ENCODE measurements at regions not wholly inside any gene's neighbourhood (a gene's known extent, or its start where the extent isn't known, plus 50 kb on each side); places are given as distances from the start of the nearest gene placed in this dataset.

DNA sequence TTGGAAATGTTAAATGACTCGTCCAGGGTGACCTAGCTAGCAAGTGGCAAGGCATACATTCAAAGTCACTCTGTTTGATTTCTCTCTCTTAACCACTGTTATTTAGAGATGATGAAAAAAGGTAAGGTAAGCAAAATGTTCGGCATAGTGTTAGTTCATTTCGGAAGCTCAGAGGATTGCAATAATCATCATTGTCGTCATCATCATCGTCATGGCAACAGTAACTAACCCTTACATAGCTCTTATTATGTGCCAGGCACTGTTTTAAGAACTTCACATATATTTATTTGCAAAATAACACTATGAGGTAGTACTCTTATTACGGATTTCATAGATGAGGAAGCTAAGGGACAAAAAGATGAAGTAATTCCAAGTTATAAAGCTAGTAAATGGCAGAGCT is 292.7 kb upstream of the CXCR4 start:
- no peaks in the 10 kb centered on the region for H3K9me3 ChIP-seq (ENCODE audit: control insufficient read depth in 2 of 2, low read length in 2 of 2)
- H3K36me3 ChIP-seq (ENCODE audit: control insufficient read depth in 2 of 2, insufficient read depth in 2 of 2, low read length in 2 of 2), result no peaks in the 10 kb centered on the region
- H3K4me1 ChIP-seq (ENCODE audit: control insufficient read depth, insufficient read depth, low read length), result no peaks in the 10 kb centered on the region
- no peak overlapping the region for H3K27ac ChIP-seq (ENCODE audit: low read length)
- no peak overlapping the region for H3K9ac ChIP-seq (ENCODE audit: low read length in 2 of 2)
- H3K27me3 ChIP-seq (ENCODE audit: control insufficient read depth in 1 of 2, insufficient read depth in 2 of 2, low read length in 2 of 2), result peaks cover 2 to 5% of the 10 kb centered on the region in 2 donors
- H3K4me3 ChIP-seq (ENCODE audit: low read length in 2 of 2), result no peak overlapping the region

DNA sequence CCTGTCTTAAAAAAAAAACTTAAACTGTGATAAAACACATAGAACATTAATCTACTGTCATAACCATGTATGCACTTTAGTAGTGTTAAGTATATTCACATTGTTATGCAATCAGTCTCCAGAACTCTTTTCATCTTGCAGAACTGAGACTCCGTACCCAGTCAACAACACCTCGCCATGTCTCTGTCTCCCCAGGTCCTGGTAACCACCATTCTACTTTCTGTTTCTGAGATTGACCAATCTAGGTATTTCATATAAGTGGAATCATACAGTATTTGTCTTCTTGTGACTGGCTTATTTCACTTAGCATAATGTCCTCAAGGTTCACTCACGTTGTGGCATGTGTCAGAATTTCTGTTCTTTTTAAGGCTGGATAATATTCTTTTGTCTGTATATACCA is 290.8 kb upstream of the CXCR4 start:
- Histone ChIP-seq H3K27me3 (ENCODE audit: control insufficient read depth in 1 of 2, insufficient read depth in 2 of 2, low read length in 2 of 2) (peaks cover 2 to 8% of the 10 kb centered on the region in 2 donors), H3K27ac (ENCODE audit: low read length) (no peak overlapping the region), H3K9ac (ENCODE audit: low read length in 2 of 2) (no peak overlapping the region), H3K36me3 (ENCODE audit: control insufficient read depth in 2 of 2, insufficient read depth in 2 of 2, low read length in 2 of 2) (no peaks in the 10 kb centered on the region), H3K4me1 (ENCODE audit: control insufficient read depth, insufficient read depth, low read length) (no peaks in the 10 kb centered on the region), H3K9me3 (ENCODE audit: control insufficient read depth in 2 of 2, low read length in 2 of 2) (no peaks in the 10 kb centered on the region), H3K4me3 (ENCODE audit: low read length in 2 of 2) (no peak overlapping the region)

DNA sequence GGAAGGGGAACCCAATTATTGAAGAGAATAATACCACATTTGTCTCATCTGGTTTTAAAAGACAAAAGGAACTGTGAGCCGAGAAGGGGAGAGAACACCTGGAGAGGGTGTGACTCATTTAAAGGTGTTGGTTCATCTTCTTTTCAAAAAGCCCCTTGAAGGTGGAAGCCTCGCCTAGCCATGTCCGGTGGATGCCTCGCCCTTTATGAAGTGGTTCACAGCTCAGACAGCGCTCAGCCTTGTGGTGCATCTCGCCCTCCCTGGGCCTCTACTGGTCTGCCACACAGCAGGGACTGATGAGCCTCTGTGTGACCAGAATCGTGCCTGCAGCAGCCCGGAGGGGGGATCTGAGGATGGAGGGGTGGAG is 290.0 kb upstream of the CXCR4 start:
- Histone ChIP-seq H3K27ac (ENCODE audit: low read length) (no peak overlapping the region), H3K9ac (ENCODE audit: low read length in 2 of 2) (no peak overlapping the region), H3K4me3 (ENCODE audit: low read length in 2 of 2) (no peak overlapping the region), H3K4me1 (ENCODE audit: control insufficient read depth, insufficient read depth, low read length) (no peaks in the 10 kb centered on the region), H3K9me3 (ENCODE audit: control insufficient read depth in 2 of 2, low read length in 2 of 2) (no peaks in the 10 kb centered on the region), H3K36me3 (ENCODE audit: control insufficient read depth in 2 of 2, insufficient read depth in 2 of 2, low read length in 2 of 2) (no peaks in the 10 kb centered on the region), H3K27me3 (ENCODE audit: control insufficient read depth in 1 of 2, insufficient read depth in 2 of 2, low read length in 2 of 2) (peaks cover 2 to 8% of the 10 kb centered on the region in 2 donors)

DNA sequence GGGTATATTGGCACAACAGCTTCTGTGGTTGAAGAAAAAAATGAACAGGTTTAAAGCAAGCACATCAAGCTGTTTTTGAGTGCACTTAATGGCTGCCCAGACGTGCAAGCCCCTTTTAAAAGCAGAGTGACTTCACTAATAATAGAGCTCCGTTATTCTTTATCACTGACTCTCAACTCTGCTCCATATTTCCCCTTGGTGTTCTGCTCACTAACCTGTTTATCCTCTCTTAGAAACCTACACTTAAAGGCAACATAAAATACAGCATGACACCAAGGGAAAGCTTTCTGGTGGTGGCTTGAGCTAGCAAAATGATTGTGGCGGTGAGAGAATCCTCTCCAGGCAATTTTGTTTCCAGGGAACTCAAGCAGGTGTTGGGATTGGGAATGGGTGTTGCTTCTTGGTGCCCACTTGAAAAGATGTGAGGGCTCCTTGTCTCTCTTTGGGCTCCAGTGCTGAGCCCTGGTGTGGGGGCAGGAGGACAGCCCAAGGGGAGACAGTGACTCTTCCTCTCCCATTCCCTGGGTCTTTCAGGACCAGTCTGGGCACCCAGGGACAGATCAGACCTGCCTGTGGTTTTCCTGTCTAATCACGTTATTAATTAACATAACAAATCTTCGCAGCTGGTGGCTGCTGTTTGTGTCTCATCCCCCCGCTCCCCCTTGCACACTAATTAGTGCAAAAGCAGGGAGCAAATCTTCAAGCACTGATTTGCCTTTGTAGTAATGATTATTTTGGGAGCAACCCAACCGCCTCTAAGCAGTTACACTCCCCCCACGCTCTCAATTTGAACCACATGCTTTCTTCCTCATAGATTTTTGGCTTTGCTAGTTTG is 289.4 kb upstream of the CXCR4 start:
- no peak overlapping the region for H3K4me3 ChIP-seq (ENCODE audit: low read length in 2 of 2)
- no peaks in the 10 kb centered on the region for H3K9me3 ChIP-seq (ENCODE audit: control insufficient read depth in 2 of 2, low read length in 2 of 2)
- no peak overlapping the region for H3K9ac ChIP-seq (ENCODE audit: low read length in 2 of 2)

DNA sequence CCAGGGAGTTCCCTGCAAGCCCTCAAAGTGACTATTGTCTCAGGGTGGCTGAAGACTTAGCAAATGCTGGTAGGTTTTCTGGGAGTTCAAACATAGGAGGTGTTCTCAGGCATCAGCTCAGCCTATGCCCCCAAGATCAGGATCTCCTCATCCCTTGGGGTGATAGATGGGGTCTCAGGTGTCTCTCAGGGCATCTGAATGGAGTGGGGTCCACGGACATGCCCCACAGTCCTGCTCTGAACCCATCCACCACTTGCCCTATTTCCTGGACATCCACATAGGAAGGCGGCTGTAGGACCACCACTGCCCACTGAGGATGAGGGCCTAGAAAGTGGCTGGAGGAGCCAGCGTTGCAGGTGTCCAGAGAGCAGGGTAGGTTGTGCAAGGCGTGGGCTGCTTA is 287.0 kb upstream of the CXCR4 start:
- no peaks in the 10 kb centered on the region for H3K36me3 ChIP-seq (ENCODE audit: control insufficient read depth in 2 of 2, insufficient read depth in 2 of 2, low read length in 2 of 2)
- no peaks in the 10 kb centered on the region for H3K4me1 ChIP-seq (ENCODE audit: control insufficient read depth, insufficient read depth, low read length)
- H3K27ac ChIP-seq (ENCODE audit: low read length), result no peak overlapping the region
- peaks cover 2 to 11% of the 10 kb centered on the region in 2 donors for H3K27me3 ChIP-seq (ENCODE audit: control insufficient read depth in 1 of 2, insufficient read depth in 2 of 2, low read length in 2 of 2)
- H3K9ac ChIP-seq (ENCODE audit: low read length in 2 of 2), result no peak overlapping the region
- no peak overlapping the region for H3K4me3 ChIP-seq (ENCODE audit: low read length in 2 of 2)
- no peaks in the 10 kb centered on the region for H3K9me3 ChIP-seq (ENCODE audit: control insufficient read depth in 2 of 2, low read length in 2 of 2)

More for the DNA sequence above, 289.4 kb upstream of the CXCR4 start:
- Histone ChIP-seq H3K27ac (ENCODE audit: low read length) (no peak overlapping the region), H3K4me1 (ENCODE audit: control insufficient read depth, insufficient read depth, low read length) (no peaks in the 10 kb centered on the region), H3K36me3 (ENCODE audit: control insufficient read depth in 2 of 2, insufficient read depth in 2 of 2, low read length in 2 of 2) (no peaks in the 10 kb centered on the region), H3K27me3 (ENCODE audit: control insufficient read depth in 1 of 2, insufficient read depth in 2 of 2, low read length in 2 of 2) (peaks cover 2 to 8% of the 10 kb centered on the region in 2 donors)

DNA sequence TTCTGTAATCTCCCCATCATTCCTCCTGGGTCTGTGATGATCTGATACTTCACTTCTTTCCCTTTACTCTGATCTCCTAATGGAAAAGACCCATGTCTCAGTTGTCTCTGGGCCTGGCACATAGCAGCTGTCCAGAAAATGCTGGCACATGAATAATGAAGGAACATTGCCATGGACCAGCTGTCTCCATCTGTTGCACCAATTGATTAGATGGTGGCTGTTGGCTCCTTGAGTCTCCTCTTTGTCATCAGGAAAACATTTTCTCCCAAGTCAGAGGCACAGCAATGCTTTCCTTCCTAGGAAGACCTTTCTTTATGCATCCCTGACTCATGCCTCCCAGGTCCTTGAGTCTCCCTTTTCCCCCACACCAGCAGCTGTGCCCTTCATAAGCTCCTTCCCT is 286.2 kb upstream of the CXCR4 start:
- peaks cover 2 to 11% of the 10 kb centered on the region in 2 donors for H3K27me3 ChIP-seq (ENCODE audit: control insufficient read depth in 1 of 2, insufficient read depth in 2 of 2, low read length in 2 of 2)
- H3K9me3 ChIP-seq (ENCODE audit: control insufficient read depth in 2 of 2, low read length in 2 of 2), result no peaks in the 10 kb centered on the region
- H3K36me3 ChIP-seq (ENCODE audit: control insufficient read depth in 2 of 2, insufficient read depth in 2 of 2, low read length in 2 of 2), result no peaks in the 10 kb centered on the region
- H3K4me3 ChIP-seq (ENCODE audit: low read length in 2 of 2), result no peak overlapping the region
- H3K4me1 ChIP-seq (ENCODE audit: control insufficient read depth, insufficient read depth, low read length), result no peaks in the 10 kb centered on the region
- no peak overlapping the region for H3K27ac ChIP-seq (ENCODE audit: low read length)
- H3K9ac ChIP-seq (ENCODE audit: low read length in 2 of 2), result no peak overlapping the region

DNA sequence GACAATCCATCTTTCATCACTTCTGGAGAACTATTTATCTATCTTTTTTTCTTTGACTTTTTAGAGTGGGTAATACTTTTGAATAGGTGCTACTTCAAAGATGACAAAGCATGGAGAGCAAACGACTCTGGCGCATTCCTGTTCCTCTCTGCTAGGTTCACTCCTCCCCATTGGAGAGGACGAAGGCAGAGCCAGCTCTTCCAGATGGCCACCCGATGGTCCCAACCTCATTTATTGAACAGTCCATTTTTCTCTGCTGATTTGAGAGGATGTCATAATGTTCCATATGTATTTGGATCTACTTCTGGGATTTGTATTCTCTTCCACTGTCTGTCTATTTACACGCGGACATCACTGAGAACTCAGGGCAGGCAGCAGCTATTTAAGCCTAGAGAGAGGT is 284.3 kb upstream of the CXCR4 start:
- H3K27me3 ChIP-seq (ENCODE audit: control insufficient read depth in 1 of 2, insufficient read depth in 2 of 2, low read length in 2 of 2), result peaks cover 2 to 11% of the 10 kb centered on the region in 2 donors

DNA sequence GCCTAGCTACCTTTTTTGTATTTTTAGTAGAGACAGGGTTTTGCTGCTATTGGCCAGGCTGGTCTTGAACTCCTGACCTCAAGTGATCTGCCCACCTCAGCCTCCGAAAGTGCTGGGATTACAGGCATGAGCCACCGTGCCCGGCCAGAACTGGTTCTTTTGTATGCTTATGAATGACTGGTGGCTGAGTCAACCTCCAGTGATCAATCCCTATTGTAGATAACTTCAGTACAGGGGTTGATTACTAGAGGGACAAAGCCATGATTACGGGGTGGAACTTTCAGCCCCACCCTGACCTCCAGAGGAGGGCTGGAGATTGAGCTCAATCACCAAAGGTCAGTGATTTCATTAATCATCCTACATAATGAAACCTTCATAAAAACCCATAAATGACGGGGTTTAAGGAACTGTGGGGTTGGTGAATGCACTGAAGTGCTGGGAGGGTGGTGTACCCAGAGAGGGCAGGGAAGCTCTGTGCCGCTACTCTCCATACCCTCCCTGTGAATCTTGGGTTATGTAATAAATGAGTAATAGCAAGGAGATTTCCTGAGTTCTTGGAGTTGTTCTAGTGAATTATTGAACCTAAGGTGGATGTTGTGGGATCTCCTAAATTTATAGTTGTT is 281.8 kb upstream of the CXCR4 start:
- H3K9me3 ChIP-seq (ENCODE audit: control insufficient read depth in 2 of 2, low read length in 2 of 2), result no peaks in the 10 kb centered on the region
- H3K4me3 ChIP-seq (ENCODE audit: low read length in 2 of 2), result no peak overlapping the region
- H3K27me3 ChIP-seq (ENCODE audit: control insufficient read depth in 1 of 2, insufficient read depth in 2 of 2, low read length in 2 of 2), result peaks cover 0 to 5% of the 10 kb centered on the region in 2 donors

More for the DNA sequence above, 284.3 kb upstream of the CXCR4 start:
- Histone ChIP-seq H3K36me3 (ENCODE audit: control insufficient read depth in 2 of 2, insufficient read depth in 2 of 2, low read length in 2 of 2) (no peaks in the 10 kb centered on the region), H3K4me1 (ENCODE audit: control insufficient read depth, insufficient read depth, low read length) (no peaks in the 10 kb centered on the region), H3K4me3 (ENCODE audit: low read length in 2 of 2) (no peak overlapping the region), H3K9ac (ENCODE audit: low read length in 2 of 2) (no peak overlapping the region), H3K27ac (ENCODE audit: low read length) (no peak overlapping the region), H3K9me3 (ENCODE audit: control insufficient read depth in 2 of 2, low read length in 2 of 2) (no peaks in the 10 kb centered on the region)

DNA sequence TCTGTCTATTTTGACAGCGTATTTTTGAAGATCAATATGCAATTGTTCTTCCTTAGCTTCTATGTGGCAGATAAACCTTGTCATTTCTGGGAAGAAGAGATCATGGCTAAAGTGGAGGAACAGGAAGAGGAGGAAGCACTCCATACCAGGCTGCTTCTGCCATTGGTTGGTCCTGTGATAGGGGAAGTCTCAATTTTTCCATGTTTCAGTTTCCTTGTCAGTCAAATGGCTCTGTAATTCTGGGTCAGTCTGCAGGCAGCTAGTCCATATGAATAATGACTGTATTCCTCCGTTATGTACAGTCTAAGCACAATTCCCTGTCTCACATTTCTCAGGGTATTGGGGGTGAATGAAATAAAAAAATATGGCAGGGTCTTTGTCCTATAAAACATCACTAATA is 277.6 kb upstream of the CXCR4 start:
- no peaks in the 10 kb centered on the region for H3K36me3 ChIP-seq (ENCODE audit: control insufficient read depth in 2 of 2, insufficient read depth in 2 of 2, low read length in 2 of 2)

More for the DNA sequence above, 281.8 kb upstream of the CXCR4 start:
- Histone ChIP-seq H3K27ac (ENCODE audit: low read length) (no peak overlapping the region), H3K4me1 (ENCODE audit: control insufficient read depth, insufficient read depth, low read length) (no peaks in the 10 kb centered on the region), H3K9ac (ENCODE audit: low read length in 2 of 2) (no peak overlapping the region), H3K36me3 (ENCODE audit: control insufficient read depth in 2 of 2, insufficient read depth in 2 of 2, low read length in 2 of 2) (no peaks in the 10 kb centered on the region)

DNA sequence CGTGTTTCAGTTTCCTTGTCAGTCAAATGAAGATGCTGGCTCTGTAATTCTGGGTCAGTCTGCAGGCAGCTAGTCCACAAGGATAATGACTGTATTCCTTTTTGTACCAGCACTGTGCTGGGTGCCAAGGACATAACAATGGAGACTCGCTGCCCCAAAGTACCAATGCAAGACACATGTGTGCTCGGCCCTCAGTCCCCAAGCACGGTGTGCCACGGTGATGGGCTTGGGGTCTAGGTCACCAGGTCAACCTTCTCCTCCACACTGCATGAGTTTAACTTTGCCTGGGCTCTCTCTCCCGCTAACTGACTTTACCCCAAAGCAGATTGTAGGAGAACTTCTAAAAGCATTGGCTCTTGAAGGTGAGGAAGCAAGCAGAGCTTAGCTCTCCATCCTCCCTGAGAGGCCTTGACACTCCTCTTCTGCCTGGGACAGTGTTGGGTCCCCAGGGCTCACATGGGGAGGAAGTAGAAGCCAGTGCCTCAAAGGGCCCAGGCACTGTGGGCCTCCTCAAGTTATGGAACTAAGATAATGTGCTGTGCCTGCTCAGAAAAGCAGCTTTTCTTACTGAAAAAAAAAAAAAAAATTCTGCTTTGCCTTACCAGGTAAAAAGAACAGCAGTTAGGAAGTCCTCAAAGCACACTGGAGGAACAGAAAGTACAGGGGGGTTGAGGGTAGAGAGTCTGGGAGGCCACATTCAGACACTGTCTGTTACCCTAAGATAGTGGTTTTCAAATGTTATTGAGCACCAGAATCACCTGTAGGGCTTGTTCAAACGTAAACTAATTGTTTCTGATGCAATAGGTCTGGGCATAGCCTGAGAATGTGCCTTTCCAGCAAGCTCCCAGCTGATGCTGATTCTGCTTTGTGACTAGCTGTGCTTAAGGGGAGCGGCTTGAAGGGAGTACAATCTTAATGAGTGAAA is 276.4 kb upstream of the CXCR4 start:
- no peak overlapping the region for H3K27ac ChIP-seq (ENCODE audit: low read length)
- no peak overlapping the region for H3K4me3 ChIP-seq (ENCODE audit: low read length in 2 of 2)
- peaks cover 0 to 3% of the 10 kb centered on the region in 2 donors for H3K9me3 ChIP-seq (ENCODE audit: control insufficient read depth in 2 of 2, low read length in 2 of 2)
- no peaks in the 10 kb centered on the region for H3K4me1 ChIP-seq (ENCODE audit: control insufficient read depth, insufficient read depth, low read length)
- H3K9ac ChIP-seq (ENCODE audit: low read length in 2 of 2), result no peak overlapping the region
- H3K36me3 ChIP-seq (ENCODE audit: control insufficient read depth in 2 of 2, insufficient read depth in 2 of 2, low read length in 2 of 2), result no peaks in the 10 kb centered on the region
- no peaks in the 10 kb centered on the region for H3K27me3 ChIP-seq (ENCODE audit: control insufficient read depth in 1 of 2, insufficient read depth in 2 of 2, low read length in 2 of 2)

More for the DNA sequence above, 277.6 kb upstream of the CXCR4 start:
- Histone ChIP-seq H3K4me3 (ENCODE audit: low read length in 2 of 2) (no peak overlapping the region), H3K4me1 (ENCODE audit: control insufficient read depth, insufficient read depth, low read length) (no peaks in the 10 kb centered on the region), H3K27me3 (ENCODE audit: control insufficient read depth in 1 of 2, insufficient read depth in 2 of 2, low read length in 2 of 2) (no peaks in the 10 kb centered on the region), H3K9me3 (ENCODE audit: control insufficient read depth in 2 of 2, low read length in 2 of 2) (no peaks in the 10 kb centered on the region), H3K9ac (ENCODE audit: low read length in 2 of 2) (no peak overlapping the region), H3K27ac (ENCODE audit: low read length) (no peak overlapping the region)

Measured in stomach smooth muscle (tissue), 2 donors.